Neural cell (in vitro differentiated cells): ENCODE measurements at regions not wholly inside any gene's neighbourhood (a gene's known extent, or its start where the extent isn't known, plus 50 kb on each side); places are given as distances from the start of the nearest gene placed in this dataset.

ENCODE experiments used
- H2AFZ ChIP-seq: fragments of 200-600, 300-800 bp; sonication (generic), shearing (Covaris generic); 2 replicates; pipeline ENCODE4 v1.6.0; 2014; ENCODE audit warnings: low read depth, mild to moderate bottlenecking, antibody characterized with exemption, low read length, moderate library complexity
- H3F3A ChIP-seq: fragments of 200-600 bp; shearing (Covaris generic); 2 replicates; pipeline ENCODE4 v1.6.1; 2016; ENCODE audit warnings: mild to moderate bottlenecking, moderate library complexity, mixed read lengths, antibody characterized with exemption, low read length; ENCODE audit not compliant: insufficient read depth, poor library complexity, severe bottlenecking
- H3K27ac ChIP-seq: fragments of 200-600, 300-800 bp; sonication (generic), shearing (Covaris generic); 2 replicates; pipeline ENCODE4 v1.5.1; 2014; ENCODE audit warnings: mild to moderate bottlenecking, low read length, moderate library complexity
- H3K27me3 ChIP-seq: fragments of 300-800, 200-600 bp; sonication (generic), shearing (Covaris generic); 2 replicates; pipeline ENCODE4 v1.6.0; 2014; ENCODE audit warnings: mild to moderate bottlenecking, low read depth, low read length, moderate library complexity; ENCODE audit not compliant: insufficient read depth
- H3K36me3 ChIP-seq: fragments of 300-800, 200-600 bp; sonication (generic), shearing (Covaris generic); 2 replicates; pipeline ENCODE4 v1.5.1; 2014; ENCODE audit warnings: mild to moderate bottlenecking, antibody characterized with exemption, low read length, moderate library complexity; ENCODE audit not compliant: insufficient read depth
- H3K4me2 ChIP-seq: fragments of 300-800, 200-600 bp; sonication (generic), shearing (Covaris generic); 2 replicates; pipeline ENCODE4 v1.6.0; 2014; ENCODE audit warnings: mild to moderate bottlenecking, low read length
- H3K4me3 ChIP-seq: fragments of 300-800, 200-600 bp; sonication (generic), shearing (Covaris generic); 2 replicates; pipeline ENCODE4 v1.5.1; 2014; ENCODE audit warnings: mild to moderate bottlenecking, low read length, moderate library complexity
- H3K79me2 ChIP-seq: fragments of 200-600 bp; shearing (Covaris generic); replicated peaks from 2 replicates; pipeline ENCODE4 v1.6.0; 2014; ENCODE audit warnings: mild to moderate bottlenecking, low read length, moderate library complexity; ENCODE audit not compliant: insufficient read depth
- H3K9ac ChIP-seq: fragments of 300-800, 200-600 bp; sonication (generic), shearing (Covaris generic); 2 replicates; pipeline ENCODE4 v1.6.1; 2016; ENCODE audit warnings: mild to moderate bottlenecking, low read length, mixed read lengths
- H3K9me2 ChIP-seq: fragments of 200-600 bp; shearing (Covaris generic); 2 replicates; pipeline ENCODE4 v1.6.1; 2016; ENCODE audit warnings: mild to moderate bottlenecking, low read length, mixed read lengths; ENCODE audit not compliant: insufficient read depth
- H3K9me3 ChIP-seq: fragments of 200-600, 300-800 bp; sonication (generic), shearing (Covaris generic); 2 replicates; pipeline ENCODE4 v1.6.1; 2016; ENCODE audit warnings: mild to moderate bottlenecking, mixed run types, low read length, moderate library complexity, mixed read lengths
- H4K20me1 ChIP-seq: fragments of 200-600 bp; shearing (Covaris generic); 2 replicates; pipeline ENCODE4 v1.6.1; 2016; ENCODE audit warnings: mild to moderate bottlenecking, mixed run types; ENCODE audit not compliant: insufficient read depth
- EP300 ChIP-seq: fragments of 450-650 bp; conservative IDR thresholded peaks from 2 replicates; pipeline ENCODE4 v1.6.1; 2014; ENCODE audit warnings: antibody characterized with exemption, mild to moderate bottlenecking, moderate library complexity; ENCODE audit not compliant: poor library complexity, severe bottlenecking
- EZH2 ChIP-seq: fragments of 200-600, 300-800 bp; shearing (Covaris generic), sonication (generic); IDR thresholded peaks from 2 replicates; pipeline ENCODE4 v1.6.1; 2014; ENCODE audit warnings: antibody characterized with exemption, low read length, borderline replicate concordance, mild to moderate bottlenecking; ENCODE audit not compliant: insufficient read depth, poor library complexity, severe bottlenecking
- MXI1 ChIP-seq: fragments of 450-650 bp; conservative IDR thresholded peaks from 2 replicates; pipeline ENCODE4 v1.6.1; 2014; ENCODE audit warnings: antibody characterized with exemption, mild to moderate bottlenecking; ENCODE audit not compliant: poor library complexity, severe bottlenecking
- POLR2AphosphoS5 ChIP-seq: IDR thresholded peaks from 2 replicates; pipeline ENCODE4 v1.6.1; 2012
- RAD21 ChIP-seq: fragments of 450-650 bp; conservative IDR thresholded peaks from 2 replicates; pipeline ENCODE4 v1.6.1; 2014; ENCODE audit warnings: antibody characterized with exemption, mild to moderate bottlenecking, moderate library complexity
- SMC3 ChIP-seq: fragments of 450-650 bp; conservative IDR thresholded peaks from 2 replicates; pipeline ENCODE4 v1.6.1; 2014; ENCODE audit warnings: antibody characterized with exemption, mild to moderate bottlenecking, moderate library complexity; ENCODE audit not compliant: poor library complexity
- TAF1 ChIP-seq: IDR thresholded peaks from 2 replicates; pipeline ENCODE4 v1.6.1; 2012; ENCODE audit warnings: low read depth
- TF ChIP-seq, protein P1 (sequence below): IDR thresholded peaks from 2 replicates; pipeline ENCODE4 v1.6.1; 2012; ENCODE audit warnings: borderline replicate concordance
- TF ChIP-seq, protein P2 (sequence below): fragments of 450-650 bp; IDR thresholded peaks from 2 replicates; pipeline ENCODE4 v1.5.1; 2014; ENCODE audit warnings: antibody characterized with exemption, mild to moderate bottlenecking, moderate library complexity; ENCODE audit not compliant: poor library complexity, severe bottlenecking

DNA sequence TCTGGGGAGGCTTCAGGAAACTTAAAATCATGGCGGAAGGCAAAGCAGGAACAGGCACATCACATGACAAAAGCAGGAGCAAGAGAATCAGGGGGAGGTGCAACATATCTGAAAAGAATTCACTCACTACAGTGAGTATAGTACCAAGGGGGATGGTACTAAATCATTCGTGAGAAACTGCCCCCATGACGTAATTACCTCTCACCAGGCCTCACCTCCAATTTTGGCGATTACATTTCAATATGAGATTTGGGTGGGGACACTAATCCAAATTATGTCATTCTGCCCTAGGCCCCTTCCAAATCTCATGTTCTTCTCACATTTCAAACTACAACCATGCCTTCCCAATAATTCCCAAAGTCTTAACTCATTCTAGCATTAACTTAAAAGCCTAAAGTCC lies 740.8 kb upstream of the SOX11 start:
- Histone ChIP-seq H3K9me2 (no peaks in the 10 kb centered on the region), H3K4me2 (no peak overlapping the region)

DNA sequence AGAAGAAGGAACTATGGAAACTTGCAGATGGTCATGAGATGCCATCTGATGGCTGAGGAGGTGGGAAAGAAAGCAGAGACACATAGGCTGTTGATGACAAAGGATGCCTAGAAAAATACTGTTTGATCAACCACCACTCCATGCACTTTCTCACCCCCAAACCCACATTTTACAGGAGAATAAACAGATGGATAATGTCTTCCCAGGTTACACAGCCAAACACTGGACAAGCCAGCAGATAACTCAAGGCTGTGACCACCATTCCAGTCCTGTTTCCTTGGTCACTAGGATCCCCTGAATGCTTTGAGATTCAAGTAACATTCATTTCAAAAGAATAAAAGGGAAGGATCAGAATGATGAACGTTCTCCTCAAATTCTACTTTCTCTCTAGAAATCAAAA lies 733.0 kb upstream of the SOX11 start:
- H3K36me3 ChIP-seq = no peaks in the 10 kb centered on the region
- H3F3A ChIP-seq = no peaks in the 10 kb centered on the region
- no peak overlapping the region for H3K27ac ChIP-seq
- no peak overlapping the region for H3K4me2 ChIP-seq
- H3K79me2 ChIP-seq = no peaks in the 10 kb centered on the region
- TF ChIP-seq, protein P1, sequence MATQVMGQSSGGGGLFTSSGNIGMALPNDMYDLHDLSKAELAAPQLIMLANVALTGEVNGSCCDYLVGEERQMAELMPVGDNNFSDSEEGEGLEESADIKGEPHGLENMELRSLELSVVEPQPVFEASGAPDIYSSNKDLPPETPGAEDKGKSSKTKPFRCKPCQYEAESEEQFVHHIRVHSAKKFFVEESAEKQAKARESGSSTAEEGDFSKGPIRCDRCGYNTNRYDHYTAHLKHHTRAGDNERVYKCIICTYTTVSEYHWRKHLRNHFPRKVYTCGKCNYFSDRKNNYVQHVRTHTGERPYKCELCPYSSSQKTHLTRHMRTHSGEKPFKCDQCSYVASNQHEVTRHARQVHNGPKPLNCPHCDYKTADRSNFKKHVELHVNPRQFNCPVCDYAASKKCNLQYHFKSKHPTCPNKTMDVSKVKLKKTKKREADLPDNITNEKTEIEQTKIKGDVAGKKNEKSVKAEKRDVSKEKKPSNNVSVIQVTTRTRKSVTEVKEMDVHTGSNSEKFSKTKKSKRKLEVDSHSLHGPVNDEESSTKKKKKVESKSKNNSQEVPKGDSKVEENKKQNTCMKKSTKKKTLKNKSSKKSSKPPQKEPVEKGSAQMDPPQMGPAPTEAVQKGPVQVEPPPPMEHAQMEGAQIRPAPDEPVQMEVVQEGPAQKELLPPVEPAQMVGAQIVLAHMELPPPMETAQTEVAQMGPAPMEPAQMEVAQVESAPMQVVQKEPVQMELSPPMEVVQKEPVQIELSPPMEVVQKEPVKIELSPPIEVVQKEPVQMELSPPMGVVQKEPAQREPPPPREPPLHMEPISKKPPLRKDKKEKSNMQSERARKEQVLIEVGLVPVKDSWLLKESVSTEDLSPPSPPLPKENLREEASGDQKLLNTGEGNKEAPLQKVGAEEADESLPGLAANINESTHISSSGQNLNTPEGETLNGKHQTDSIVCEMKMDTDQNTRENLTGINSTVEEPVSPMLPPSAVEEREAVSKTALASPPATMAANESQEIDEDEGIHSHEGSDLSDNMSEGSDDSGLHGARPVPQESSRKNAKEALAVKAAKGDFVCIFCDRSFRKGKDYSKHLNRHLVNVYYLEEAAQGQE = no peak
- no peak for TF ChIP-seq POLR2AphosphoS5
- no peak for TF ChIP-seq EZH2
- no peak for TF ChIP-seq EP300
- TF ChIP-seq, protein P2, sequence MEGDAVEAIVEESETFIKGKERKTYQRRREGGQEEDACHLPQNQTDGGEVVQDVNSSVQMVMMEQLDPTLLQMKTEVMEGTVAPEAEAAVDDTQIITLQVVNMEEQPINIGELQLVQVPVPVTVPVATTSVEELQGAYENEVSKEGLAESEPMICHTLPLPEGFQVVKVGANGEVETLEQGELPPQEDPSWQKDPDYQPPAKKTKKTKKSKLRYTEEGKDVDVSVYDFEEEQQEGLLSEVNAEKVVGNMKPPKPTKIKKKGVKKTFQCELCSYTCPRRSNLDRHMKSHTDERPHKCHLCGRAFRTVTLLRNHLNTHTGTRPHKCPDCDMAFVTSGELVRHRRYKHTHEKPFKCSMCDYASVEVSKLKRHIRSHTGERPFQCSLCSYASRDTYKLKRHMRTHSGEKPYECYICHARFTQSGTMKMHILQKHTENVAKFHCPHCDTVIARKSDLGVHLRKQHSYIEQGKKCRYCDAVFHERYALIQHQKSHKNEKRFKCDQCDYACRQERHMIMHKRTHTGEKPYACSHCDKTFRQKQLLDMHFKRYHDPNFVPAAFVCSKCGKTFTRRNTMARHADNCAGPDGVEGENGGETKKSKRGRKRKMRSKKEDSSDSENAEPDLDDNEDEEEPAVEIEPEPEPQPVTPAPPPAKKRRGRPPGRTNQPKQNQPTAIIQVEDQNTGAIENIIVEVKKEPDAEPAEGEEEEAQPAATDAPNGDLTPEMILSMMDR = no peak
- no peak for TF ChIP-seq SMC3
- no peak for TF ChIP-seq TAF1
- no peak for TF ChIP-seq MXI1
- TF ChIP-seq RAD21 = no peak
- no peaks in the 10 kb centered on the region for H3K9me2 ChIP-seq
- H3K27me3 ChIP-seq = no peaks in the 10 kb centered on the region
- H2AFZ ChIP-seq = no peak overlapping the region
- no peak overlapping the region for H3K9ac ChIP-seq
- no peaks in the 10 kb centered on the region for H3K9me3 ChIP-seq
- H3K4me3 ChIP-seq = no peak overlapping the region
- H4K20me1 ChIP-seq = no peaks in the 10 kb centered on the region

More for the DNA sequence above, 740.8 kb upstream of the SOX11 start:
- Histone ChIP-seq H3K27ac (no peak overlapping the region), H3K4me3 (no peak overlapping the region), H3F3A (no peaks in the 10 kb centered on the region), H3K9me3 (no peaks in the 10 kb centered on the region), H3K27me3 (no peaks in the 10 kb centered on the region), H2AFZ (no peak overlapping the region), H4K20me1 (no peaks in the 10 kb centered on the region), H3K79me2 (no peaks in the 10 kb centered on the region), H3K9ac (no peak overlapping the region), H3K36me3 (no peaks in the 10 kb centered on the region)
- TF ChIP-seq TAF1 = no peak
- TF ChIP-seq RAD21 = no peak
- TF ChIP-seq MXI1 = no peak
- TF ChIP-seq, protein P2 = no peak
- TF ChIP-seq, protein P1 = no peak
- TF ChIP-seq SMC3 = no peak
- no peak for TF ChIP-seq EP300
- TF ChIP-seq POLR2AphosphoS5 = no peak
- no peak for TF ChIP-seq EZH2
